Fibroblast of lung (primary cell): ENCODE measurements at regions not wholly inside any gene's neighbourhood (a gene's known extent, or its start where the extent isn't known, plus 50 kb on each side); places are given as distances from the start of the nearest gene placed in this dataset.

ENCODE experiments used
- CTCF ChIP-seq, 2 donors: IDR thresholded peaks in 1 of 2; conservative IDR thresholded peaks in 1 of 2; 1 replicate in 1 of 2; 2 replicates in 1 of 2; pipeline ENCODE4 v1.5.1; 2011 to 2012; ENCODE audit warnings: low read length in 2 of 2, control low read depth in 1 of 2, inconsistent platforms in 1 of 2, low read depth in 1 of 2, mild to moderate bottlenecking in 1 of 2
- EZH2 ChIP-seq: IDR thresholded peaks from 2 replicates; pipeline ENCODE4 v1.5.1; 2012; ENCODE audit warnings: low read length, control low read depth, mild to moderate bottlenecking; ENCODE audit errors: missing control alignments

DNA sequence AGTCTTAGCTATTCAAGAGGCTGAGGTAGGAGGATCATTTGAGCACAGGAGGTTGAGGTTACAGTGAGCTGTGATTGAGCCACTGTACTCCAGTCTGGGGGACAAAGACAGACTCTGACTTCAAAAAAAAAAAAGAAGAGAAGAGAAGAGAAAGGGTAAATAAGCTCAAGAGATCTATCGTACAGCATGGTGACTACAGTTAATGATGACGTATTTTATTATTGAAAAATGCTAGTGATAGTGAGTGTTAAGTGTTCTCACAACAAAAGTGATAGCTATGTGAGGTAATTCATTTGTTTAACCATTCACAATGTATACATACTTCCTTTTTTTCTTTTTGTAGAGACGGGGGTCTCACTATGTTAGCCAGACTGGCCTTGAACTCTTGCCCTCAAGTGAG lies 121.5 kb upstream of the RPL34 start:
- TF ChIP-seq CTCF (conservative IDR thresholded peaks at IDR 0.05 in 1 of 2, IDR thresholded peaks at IDR 0.05 in 1 of 2; ENCODE audit: low read depth in 1 of 2, low read length in 2 of 2) (no peak), EZH2 (no peak)
